Loucy (cell line): ENCODE measurements at regions not wholly inside any gene's neighbourhood (a gene's known extent, or its start where the extent isn't known, plus 50 kb on each side); places are given as distances from the start of the nearest gene placed in this dataset.

Experiments
- H2AFZ ChIP-seq: fragments of 200-600 bp; sonication (generic); 2 replicates; pipeline ENCODE4 v1.6.0; 2016; ENCODE audit warnings: antibody characterized with exemption, mild to moderate bottlenecking, low read length, moderate library complexity
- H3F3A ChIP-seq: fragments of 200-600 bp; 2 replicates; pipeline ENCODE4 v1.6.0; 2016; ENCODE audit warnings: antibody characterized with exemption, low read depth, mild to moderate bottlenecking
- H3K27me3 ChIP-seq: fragments of 200-600 bp; sonication (generic); 2 replicates; pipeline ENCODE4 v1.6.1; 2014; ENCODE audit warnings: low read length, mild to moderate bottlenecking; ENCODE audit not compliant: insufficient read depth, poor library complexity, severe bottlenecking
- H3K36me3 ChIP-seq: fragments of 200-600 bp; sonication (generic); 2 replicates; pipeline ENCODE4 v1.6.1; 2016; ENCODE audit warnings: low read length; ENCODE audit not compliant: insufficient read depth
- H3K4me1 ChIP-seq: fragments of 200-600 bp; sonication (generic); 2 replicates; pipeline ENCODE4 v1.5.1; 2014; ENCODE audit warnings: low read length, mild to moderate bottlenecking; ENCODE audit not compliant: insufficient read depth, poor library complexity, severe bottlenecking
- H3K4me2 ChIP-seq: fragments of 200-600 bp; sonication (generic); 2 replicates; pipeline ENCODE4 v1.6.0; 2014; ENCODE audit warnings: antibody characterized with exemption, low read length, low read depth, mild to moderate bottlenecking; ENCODE audit not compliant: poor library complexity, severe bottlenecking
- H3K4me3 ChIP-seq: fragments of 200-600 bp; sonication (generic); 2 replicates; pipeline ENCODE4 v1.5.1; 2014; ENCODE audit warnings: low read length, mild to moderate bottlenecking, mixed read lengths; ENCODE audit not compliant: poor library complexity, severe bottlenecking
- H3K79me2 ChIP-seq: fragments of 200-600 bp; sonication (generic); 2 replicates; pipeline ENCODE4 v1.6.1; 2014; ENCODE audit warnings: low read length; ENCODE audit not compliant: insufficient read depth
- H3K9ac ChIP-seq: fragments of 200-600 bp; sonication (generic); 2 replicates; pipeline ENCODE4 v1.6.0; 2014; ENCODE audit warnings: mild to moderate bottlenecking, low read depth, low read length, moderate library complexity; ENCODE audit not compliant: poor library complexity, severe bottlenecking
- H3K9me2 ChIP-seq: fragments of 200-600 bp; sonication (generic); replicated peaks from 2 replicates; pipeline ENCODE4 v1.6.1; 2016; ENCODE audit warnings: low read depth, low read length, mixed read lengths
- H3K9me3 ChIP-seq: fragments of 200-600 bp; sonication (generic); 2 replicates; pipeline ENCODE4 v1.6.1; 2014; ENCODE audit warnings: mild to moderate bottlenecking, antibody characterized with exemption, low read length, low read depth; ENCODE audit not compliant: insufficient read depth
- H4K20me1 ChIP-seq: fragments of 200-600 bp; sonication (generic); 2 replicates; pipeline ENCODE4 v1.6.0; 2014; ENCODE audit warnings: antibody characterized with exemption, low read length, mild to moderate bottlenecking; ENCODE audit not compliant: insufficient read depth, poor library complexity, severe bottlenecking
- EZH2phosphoT487 ChIP-seq: fragments of 200-600 bp; IDR thresholded peaks from 2 replicates; pipeline ENCODE4 v1.6.1; 2018; ENCODE audit warnings: antibody characterized with exemption, mild to moderate bottlenecking, moderate library complexity, borderline replicate concordance
- TF ChIP-seq, protein P1 (sequence below): fragments of 200-600 bp; sonication (generic); conservative IDR thresholded peaks from 2 replicates; pipeline ENCODE4 v1.5.1; 2014; ENCODE audit warnings: mild to moderate bottlenecking, antibody characterized with exemption, low read length

DNA sequence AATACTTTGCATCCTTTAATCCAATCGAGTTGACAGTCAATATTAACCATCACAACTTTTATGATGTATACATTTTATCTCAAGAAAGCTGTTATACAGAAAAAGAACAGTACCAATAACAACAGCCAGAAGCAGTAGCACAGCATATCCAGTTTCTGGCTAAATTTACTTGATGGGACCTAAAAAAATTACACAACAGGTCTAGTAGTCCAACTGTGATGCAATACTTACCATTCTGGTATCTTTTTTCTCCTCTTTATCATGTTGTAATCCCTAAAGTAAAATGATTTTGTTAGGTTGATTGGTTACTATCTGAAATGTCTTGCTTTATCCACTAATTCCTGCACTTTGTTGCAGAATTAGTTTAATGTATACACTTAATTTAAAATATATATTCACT, 1150.6 kb downstream of the FAT4 start:
- no peak overlapping the region for H3K4me3 ChIP-seq
- H3K9me2 ChIP-seq = no peaks in the 10 kb centered on the region
- H2AFZ ChIP-seq = no peak overlapping the region
- no peaks in the 10 kb centered on the region for H3F3A ChIP-seq
- H3K9ac ChIP-seq = no peak overlapping the region
- TF ChIP-seq, protein P1, sequence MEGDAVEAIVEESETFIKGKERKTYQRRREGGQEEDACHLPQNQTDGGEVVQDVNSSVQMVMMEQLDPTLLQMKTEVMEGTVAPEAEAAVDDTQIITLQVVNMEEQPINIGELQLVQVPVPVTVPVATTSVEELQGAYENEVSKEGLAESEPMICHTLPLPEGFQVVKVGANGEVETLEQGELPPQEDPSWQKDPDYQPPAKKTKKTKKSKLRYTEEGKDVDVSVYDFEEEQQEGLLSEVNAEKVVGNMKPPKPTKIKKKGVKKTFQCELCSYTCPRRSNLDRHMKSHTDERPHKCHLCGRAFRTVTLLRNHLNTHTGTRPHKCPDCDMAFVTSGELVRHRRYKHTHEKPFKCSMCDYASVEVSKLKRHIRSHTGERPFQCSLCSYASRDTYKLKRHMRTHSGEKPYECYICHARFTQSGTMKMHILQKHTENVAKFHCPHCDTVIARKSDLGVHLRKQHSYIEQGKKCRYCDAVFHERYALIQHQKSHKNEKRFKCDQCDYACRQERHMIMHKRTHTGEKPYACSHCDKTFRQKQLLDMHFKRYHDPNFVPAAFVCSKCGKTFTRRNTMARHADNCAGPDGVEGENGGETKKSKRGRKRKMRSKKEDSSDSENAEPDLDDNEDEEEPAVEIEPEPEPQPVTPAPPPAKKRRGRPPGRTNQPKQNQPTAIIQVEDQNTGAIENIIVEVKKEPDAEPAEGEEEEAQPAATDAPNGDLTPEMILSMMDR = no peak
- H3K27me3 ChIP-seq = no peaks in the 10 kb centered on the region
- no peaks in the 10 kb centered on the region for H4K20me1 ChIP-seq
- no peaks in the 10 kb centered on the region for H3K4me1 ChIP-seq
- H3K36me3 ChIP-seq = no peaks in the 10 kb centered on the region
- H3K79me2 ChIP-seq = no peaks in the 10 kb centered on the region
- no peaks in the 10 kb centered on the region for H3K9me3 ChIP-seq
- no peak overlapping the region for H3K4me2 ChIP-seq

DNA sequence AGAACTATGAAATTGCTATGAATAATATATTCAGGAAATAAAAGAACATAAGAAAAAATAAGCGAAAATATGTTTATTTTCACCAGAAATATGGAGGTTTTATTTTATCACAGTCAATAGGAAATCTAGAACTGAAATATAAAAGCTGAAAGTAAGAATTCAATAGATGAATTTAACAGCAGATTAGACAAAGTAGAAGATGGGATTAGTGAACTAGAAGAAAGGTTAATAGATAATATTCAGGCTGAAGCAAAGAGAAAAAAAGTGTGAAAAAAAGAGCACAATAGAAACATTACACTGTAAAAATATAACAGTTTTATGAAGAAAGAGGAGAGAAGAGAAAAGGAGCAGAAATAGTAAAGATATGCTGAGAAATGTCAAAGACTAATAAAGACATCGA, 1152.1 kb downstream of the FAT4 start:
- no peak overlapping the region for H3K9ac ChIP-seq
- H2AFZ ChIP-seq = no peak overlapping the region
- H3K9me3 ChIP-seq = no peaks in the 10 kb centered on the region
- no peaks in the 10 kb centered on the region for H3K4me1 ChIP-seq
- H3K4me2 ChIP-seq = no peak overlapping the region
- no peak for TF ChIP-seq EZH2phosphoT487
- TF ChIP-seq, protein P1 = no peak
- H3K79me2 ChIP-seq = no peaks in the 10 kb centered on the region
- H3K9me2 ChIP-seq = no peaks in the 10 kb centered on the region
- no peak overlapping the region for H3K4me3 ChIP-seq
- no peaks in the 10 kb centered on the region for H4K20me1 ChIP-seq
- no peaks in the 10 kb centered on the region for H3F3A ChIP-seq
- no peaks in the 10 kb centered on the region for H3K27me3 ChIP-seq
- no peaks in the 10 kb centered on the region for H3K36me3 ChIP-seq

DNA sequence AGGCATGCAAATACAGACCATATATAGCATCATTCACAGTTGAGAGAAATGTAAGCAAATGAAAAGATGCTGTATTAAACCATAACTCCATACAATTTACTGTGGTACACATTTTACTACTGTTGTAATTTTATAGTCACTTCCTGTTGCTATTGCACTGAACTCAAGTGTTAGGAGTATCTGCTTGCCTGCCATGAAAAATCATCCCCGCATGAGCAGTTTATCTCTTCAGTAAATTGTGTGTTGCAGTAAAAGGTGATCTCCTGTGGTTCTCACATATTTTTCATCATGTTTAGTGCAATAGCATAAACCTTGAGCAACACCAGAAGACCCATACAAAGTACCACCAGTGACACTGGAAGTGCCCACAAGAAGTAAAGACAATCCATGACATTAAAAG, 1153.4 kb downstream of the FAT4 start:
- Histone ChIP-seq H3K9me3 (no peaks in the 10 kb centered on the region), H3K27me3 (no peaks in the 10 kb centered on the region), H3K4me2 (no peak overlapping the region), H3K9me2 (no peaks in the 10 kb centered on the region), H3K36me3 (no peaks in the 10 kb centered on the region), H3K4me3 (no peak overlapping the region), H3K79me2 (no peaks in the 10 kb centered on the region), H3F3A (no peaks in the 10 kb centered on the region), H3K4me1 (no peaks in the 10 kb centered on the region), H3K9ac (no peak overlapping the region), H4K20me1 (no peaks in the 10 kb centered on the region), H2AFZ (no peak overlapping the region)
- TF ChIP-seq, protein P1 = no peak
- no peak for TF ChIP-seq EZH2phosphoT487
